IPS-18c (cell line): ENCODE measurements at regions not wholly inside any gene's neighbourhood (a gene's known extent, or its start where the extent isn't known, plus 50 kb on each side); places are given as distances from the start of the nearest gene placed in this dataset.

Experiments used
- H3K4me3 ChIP-seq: 2 replicates; pipeline ENCODE4 v1.7.0; 2013; ENCODE audit warnings: low read depth, mild to moderate bottlenecking, low read length, moderate library complexity; ENCODE audit not compliant: insufficient read depth
- H3K9me3 ChIP-seq: one replicate; pipeline ENCODE4 v1.6.1; 2013; ENCODE audit warnings: mild to moderate bottlenecking, low read length, moderate library complexity; ENCODE audit not compliant: control insufficient read depth, insufficient read depth

DNA sequence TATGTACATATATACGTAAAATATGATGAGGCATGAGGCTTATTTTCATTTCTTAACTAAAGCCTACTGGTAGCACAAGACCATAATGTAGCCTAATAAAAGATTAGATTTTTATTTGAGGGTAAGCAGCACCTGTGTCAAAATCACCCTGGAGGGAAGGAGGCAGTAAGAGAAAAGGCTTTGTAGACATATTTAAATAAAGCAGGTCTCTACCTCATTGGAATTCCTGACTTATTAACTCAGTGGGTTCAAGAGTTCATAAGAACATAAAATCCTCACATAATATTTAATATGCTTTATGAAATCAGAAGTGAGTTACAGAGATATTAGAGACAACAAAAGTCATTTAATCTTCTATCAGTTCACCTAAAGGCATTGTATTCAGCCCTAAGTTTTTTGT lies 261.6 kb upstream of the ANKRD50 start:
- H3K9me3 ChIP-seq: no peaks in the 10 kb centered on the region
- no peak overlapping the region for H3K4me3 ChIP-seq

DNA sequence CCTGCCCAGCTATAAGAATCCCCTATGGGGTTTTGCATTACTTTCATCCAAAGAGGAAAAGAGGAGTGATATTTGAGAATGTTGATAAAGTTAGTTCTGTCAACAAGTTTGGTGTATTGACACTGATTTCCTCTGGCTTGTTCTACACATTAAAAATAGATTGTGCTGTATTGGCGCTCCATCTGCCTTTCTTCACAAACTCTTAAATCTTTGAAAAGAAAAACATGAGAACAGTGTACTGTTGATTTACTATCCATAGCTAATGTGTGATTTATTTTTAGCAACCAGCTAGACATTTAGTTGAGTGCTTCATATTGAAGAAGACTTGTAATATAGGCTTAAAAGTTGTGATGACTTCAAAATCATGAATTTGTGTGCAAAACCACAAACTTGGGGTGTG lies 261.2 kb upstream of the ANKRD50 start:
- H3K9me3 ChIP-seq: no peaks in the 10 kb centered on the region
- H3K4me3 ChIP-seq: no peak overlapping the region

DNA sequence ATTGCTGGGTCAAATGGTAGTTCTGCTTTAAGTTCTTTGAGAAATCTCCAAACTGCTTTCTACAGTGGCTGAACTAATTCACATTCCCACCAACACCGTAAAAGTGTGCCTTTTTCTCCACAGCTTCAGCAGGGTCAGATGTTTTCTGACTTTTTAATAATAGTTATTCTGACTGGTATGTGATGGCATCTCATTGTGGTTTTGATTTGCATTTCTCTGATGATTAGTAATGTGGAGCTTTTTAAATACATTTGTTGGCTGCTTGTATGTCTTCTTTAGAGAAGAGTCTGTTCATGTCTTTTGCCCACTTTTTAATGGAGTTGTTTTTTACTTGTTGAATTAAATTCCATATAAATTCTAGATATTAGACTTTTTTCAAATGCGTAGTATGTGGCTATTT lies 257.5 kb upstream of the ANKRD50 start:
- Histone ChIP-seq H3K9me3 (no peaks in the 10 kb centered on the region), H3K4me3 (no peak overlapping the region)

DNA sequence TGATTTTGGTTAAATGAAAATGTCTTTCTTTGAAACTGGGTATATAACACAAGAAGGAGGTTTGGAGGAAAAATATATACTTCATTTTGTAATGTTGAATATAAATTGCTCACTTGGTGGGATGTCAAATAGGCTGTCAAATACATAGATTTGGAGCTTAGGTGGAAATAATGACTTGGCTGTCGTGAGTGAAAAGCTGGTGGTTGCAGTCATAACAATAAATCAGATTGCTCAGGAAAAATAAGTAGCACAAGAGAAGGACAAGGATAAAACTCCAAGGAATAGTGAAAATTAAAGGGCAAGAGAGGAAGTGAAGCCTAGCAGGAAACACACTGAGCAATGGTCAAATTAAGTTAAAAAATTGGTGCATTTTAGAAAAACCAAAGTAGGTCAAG lies 253.0 kb upstream of the ANKRD50 start:
- Histone ChIP-seq H3K9me3 (peaks cover 10% of the 10 kb centered on the region), H3K4me3 (no peak overlapping the region)

DNA sequence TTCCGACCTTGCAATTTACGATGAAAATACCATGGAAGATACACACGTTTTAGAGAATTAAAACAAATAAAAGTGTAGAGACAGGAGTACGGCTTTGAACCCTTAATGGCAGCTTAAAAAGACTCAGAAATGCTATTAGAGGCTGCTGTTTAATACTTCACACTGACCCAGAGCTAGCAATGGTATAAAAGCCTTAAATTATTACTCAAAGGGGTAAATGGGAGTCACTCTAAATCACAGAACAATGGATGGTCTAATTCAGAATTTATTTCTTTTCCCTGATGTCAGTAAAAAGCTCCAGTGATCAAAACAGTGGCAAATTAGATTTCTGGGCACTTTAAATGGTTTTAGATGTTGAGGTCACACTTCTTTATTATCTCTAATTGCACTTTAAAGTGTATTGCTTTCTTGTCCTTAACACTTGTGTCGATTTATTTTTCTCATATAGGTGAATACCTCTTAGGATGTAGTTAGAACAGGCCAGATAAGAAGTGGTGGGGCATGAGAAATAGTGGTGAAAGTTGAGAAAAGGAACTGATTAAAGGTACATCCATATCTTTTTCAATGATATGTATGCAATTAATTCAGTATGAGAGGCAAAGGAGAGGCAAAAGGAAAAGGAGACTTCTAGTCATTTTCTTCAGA lies 252.4 kb upstream of the ANKRD50 start:
- peaks cover 13% of the 10 kb centered on the region for H3K9me3 ChIP-seq
- H3K4me3 ChIP-seq: no peak overlapping the region

DNA sequence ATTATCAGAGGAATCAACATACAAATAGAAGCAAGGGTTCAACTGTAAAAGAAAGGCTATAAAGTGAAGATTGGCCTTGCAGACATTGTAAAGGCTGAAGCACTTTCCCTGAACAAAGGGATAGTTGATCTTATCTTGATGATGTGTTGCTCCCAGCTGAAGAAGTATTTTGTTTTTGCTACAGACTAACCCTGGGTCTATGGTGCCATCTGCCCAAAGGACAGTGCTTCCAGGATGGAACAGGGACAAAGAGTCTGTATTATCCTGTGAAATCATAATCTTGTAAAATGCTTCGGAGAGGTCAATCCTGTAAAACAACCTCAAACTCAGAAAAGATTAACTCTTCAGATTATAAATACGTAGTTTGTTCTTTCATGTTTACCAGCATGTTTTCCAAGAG lies 251.7 kb upstream of the ANKRD50 start:
- Histone ChIP-seq H3K9me3 (peaks cover 13% of the 10 kb centered on the region), H3K4me3 (no peak overlapping the region)

DNA sequence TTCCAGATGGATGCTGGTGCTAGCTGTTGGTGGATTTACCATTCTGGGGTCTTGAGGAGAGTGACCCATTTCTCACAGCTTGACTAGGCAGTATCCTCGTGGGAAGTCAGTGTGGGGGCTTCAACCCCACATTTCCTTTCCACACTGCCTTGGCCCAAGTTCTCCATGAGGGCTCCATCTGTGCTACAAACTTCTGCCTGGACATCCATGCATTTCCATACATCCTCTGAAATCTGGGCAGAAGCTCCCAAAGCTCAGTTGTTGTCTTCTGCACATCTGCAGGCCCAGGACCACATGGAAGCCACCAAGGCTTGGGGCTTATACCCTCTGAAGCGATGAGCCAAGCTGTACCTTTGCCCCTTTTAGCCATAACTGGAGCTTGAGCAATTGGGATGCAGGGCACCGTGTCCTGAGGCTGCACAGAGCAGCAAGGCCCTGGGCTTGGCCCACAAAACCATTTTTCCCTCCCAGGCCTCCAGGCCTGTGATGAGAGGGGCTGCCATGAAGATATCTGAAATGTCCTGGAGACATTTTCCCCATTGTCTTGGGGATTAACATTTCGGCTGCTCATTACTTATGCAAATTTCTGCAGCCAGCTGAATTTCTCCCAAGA lies 248.7 kb upstream of the ANKRD50 start:
- peak overlapping the region; percentile 22; the same call in 1 of the 2 replicates for H3K4me3 ChIP-seq

DNA sequence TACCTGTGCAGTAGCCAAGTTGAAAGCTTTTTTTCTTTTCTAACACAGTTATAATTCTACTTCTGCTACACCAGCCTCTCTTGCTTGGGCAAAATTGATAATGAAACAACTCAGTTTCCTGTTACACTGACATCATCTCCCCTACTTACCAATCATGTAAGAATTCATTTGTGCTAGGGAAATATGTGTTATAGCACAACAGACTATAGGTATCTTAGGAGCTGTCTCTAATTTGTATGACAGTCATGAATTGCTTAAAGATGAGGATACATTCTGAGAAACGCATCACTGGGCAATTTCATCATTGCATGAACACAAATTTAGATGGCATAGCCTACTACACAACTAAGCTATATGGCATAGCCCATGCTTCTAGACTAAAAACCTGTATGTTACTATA lies 246.3 kb upstream of the ANKRD50 start:
- Histone ChIP-seq H3K4me3 (no peak overlapping the region), H3K9me3 (peaks cover 13% of the 10 kb centered on the region)

More for the DNA sequence above, 248.7 kb upstream of the ANKRD50 start:
- H3K9me3 ChIP-seq: peaks cover 13% of the 10 kb centered on the region

DNA sequence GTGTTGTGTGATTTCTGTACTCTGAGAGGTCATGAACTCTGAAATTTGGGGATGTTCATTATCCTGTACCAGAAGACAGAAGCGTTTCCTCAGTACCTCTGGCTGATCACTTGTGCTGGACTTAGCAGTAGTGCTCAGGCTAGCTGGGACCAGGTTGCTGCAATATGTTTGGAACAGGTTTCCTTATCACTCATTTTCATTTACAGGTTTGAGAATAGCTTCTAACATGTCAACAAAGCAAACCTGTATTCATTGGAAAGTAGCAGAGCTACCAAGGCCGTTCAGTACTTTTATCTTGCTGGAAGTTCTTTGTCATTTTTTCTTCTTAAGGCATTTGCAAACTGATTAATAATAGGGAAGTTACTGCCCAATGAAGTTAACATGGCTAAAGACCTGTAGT lies 242.9 kb upstream of the ANKRD50 start:
- H3K4me3 ChIP-seq: no peak overlapping the region

DNA sequence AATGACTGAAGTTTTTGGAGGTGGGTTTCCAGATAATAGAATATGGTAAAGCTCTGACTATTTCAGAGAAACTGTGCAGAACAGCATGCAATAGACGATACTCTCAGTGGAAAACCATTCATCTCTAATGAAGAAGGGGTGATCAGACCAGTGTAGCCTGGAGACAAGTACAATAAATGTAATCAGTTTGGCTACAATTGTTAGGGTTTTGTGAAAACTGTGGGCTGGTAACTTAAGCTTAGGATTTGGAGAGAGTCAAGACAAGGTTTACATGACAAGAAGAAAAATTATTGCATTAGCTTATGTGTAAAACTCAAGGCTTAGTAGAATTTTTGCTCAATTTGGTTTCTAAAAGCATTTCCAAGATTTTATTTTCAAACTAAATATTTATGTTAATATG lies 241.5 kb upstream of the ANKRD50 start:
- Histone ChIP-seq H3K9me3 (no peaks in the 10 kb centered on the region), H3K4me3 (no peak overlapping the region)

More for the DNA sequence above, 242.9 kb upstream of the ANKRD50 start:
- H3K9me3 ChIP-seq: peaks cover 3% of the 10 kb centered on the region

DNA sequence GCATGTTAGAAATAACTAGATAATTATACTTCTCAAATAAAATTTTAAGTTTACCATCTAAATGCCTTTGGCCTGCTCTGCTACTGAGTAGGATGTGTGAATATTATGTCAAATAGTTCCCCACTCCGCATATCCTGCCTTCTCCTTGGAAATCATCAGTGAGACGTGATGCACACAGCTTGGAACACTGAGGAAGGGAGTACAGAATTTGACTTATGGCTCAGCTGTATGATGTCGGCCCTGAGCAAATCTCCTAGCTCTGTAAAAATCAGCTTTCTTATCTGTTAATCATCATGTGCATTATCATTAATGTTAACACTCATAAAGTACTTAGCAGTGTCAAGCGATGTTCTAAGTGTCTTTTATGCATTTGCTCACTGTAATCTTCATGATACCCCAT lies 241.0 kb upstream of the ANKRD50 start:
- H3K9me3 ChIP-seq: no peaks in the 10 kb centered on the region
- no peak overlapping the region for H3K4me3 ChIP-seq

DNA sequence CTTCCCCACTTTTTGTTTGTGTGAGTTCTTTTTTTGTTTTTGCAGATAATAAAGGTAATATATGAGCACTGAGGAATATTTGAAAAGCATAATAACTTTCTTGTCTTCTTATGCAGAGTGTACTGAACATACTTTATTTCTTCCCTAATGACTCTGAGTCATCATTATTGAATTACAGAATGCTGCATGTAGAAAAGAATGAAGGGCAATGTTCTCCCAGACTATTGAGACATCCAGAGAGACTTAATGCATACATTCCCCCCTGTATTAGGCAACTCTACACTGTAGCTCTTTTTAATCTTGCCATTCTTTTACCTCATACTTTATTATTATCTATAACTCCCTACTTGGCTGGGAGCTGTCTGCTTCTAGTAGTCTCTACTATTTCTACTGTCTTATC lies 240.5 kb upstream of the ANKRD50 start:
- no peak overlapping the region for H3K4me3 ChIP-seq
- no peaks in the 10 kb centered on the region for H3K9me3 ChIP-seq

DNA sequence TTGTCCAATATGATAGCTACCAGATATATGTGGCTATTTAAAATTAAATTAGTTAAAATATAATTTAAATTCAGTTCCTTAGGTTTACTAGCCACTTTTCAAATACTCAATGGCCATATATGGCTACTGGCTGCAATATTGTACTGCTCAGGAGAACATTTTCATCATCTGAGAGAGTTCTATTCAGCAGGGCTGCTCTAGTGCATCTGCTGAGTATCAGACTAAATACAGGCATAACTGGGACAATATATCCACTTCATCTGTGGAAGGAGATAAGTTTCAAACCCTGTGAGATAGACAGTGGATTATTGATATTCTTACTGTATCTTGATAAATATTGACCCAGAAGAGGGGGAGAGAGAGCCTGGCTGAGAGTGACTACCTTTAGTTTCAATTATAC lies 240.1 kb upstream of the ANKRD50 start:
- Histone ChIP-seq H3K9me3 (no peaks in the 10 kb centered on the region), H3K4me3 (no peak overlapping the region)

DNA sequence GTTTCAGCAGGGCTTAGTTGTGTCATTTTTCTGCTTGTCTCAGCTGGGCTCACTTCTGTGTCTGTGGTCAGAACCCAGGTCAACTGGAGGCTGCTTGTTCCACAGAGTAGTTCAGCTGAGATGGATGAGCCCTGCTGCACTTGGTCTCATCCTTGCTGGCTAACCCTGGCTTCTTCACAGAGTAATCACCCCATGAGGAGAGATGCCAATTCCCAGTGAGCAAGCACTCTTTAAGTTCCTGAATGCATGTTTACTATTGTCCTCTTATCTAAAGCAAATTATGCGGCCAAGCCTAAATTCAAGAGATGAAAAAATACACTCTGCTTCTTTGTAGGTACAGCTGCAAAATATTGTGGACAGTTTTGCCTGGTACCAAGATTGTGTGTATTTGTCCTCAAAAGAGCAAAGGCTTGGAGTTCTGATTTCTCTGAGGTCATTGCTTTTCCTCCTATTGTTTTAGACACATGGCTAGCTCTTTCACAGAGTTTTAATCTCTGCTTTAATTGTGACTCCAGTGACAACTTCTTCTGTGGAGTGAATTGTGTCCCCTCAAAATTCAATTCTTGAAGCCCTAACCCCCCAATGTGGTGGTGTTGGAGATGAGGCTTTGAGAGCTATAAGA lies 236.6 kb upstream of the ANKRD50 start:
- Histone ChIP-seq H3K9me3 (no peaks in the 10 kb centered on the region), H3K4me3 (no peak overlapping the region)

DNA sequence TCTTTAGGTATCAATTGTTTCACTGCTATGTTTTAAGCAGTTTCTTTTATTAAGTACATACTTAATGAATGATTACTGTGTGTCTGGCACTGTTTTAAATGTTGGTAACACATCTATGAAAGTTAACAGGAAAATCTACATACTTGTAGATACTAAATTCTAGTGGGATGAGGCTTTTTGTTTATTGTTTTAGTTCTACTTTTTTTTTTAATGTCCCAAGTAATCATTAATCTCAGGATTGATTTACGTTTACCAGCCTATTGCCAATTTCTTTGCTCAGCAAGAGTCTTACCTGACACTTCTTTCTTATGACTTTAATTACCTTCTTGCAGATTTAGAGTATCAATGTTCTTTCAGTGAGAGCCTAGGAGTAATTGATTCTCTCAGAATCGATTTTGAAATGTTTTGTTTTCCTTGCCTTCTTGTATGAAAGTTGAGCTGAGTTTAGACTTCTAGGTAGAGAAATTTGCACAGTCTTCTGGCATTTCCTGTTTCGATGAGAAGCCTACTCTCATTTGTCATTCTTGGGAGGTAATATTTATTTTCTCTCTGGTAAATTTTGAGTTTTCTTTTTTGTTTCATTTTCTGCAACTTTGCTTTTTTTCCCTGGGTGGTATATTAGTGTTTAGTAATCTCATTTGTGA lies 235.2 kb upstream of the ANKRD50 start:
- H3K9me3 ChIP-seq: no peaks in the 10 kb centered on the region
- H3K4me3 ChIP-seq: no peak overlapping the region

DNA sequence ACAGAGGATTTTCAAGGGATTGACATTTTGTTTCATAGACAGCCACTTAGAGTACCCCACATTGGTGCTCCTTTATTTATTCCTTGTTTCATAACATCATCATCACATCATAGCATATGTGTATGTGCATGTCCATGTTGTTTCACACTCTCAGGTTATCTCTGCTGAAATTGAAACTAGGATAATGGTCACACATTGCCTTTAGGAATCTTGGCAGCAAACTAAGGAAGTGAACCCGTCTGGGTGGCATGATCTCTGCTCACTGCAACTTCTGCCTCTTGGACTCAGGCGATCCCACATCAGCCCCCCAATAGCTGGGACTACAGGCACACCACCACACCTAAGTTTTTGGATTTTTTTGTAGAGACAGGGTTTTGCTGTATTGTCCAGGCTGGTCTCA lies 234.2 kb upstream of the ANKRD50 start:
- no peaks in the 10 kb centered on the region for H3K9me3 ChIP-seq
- H3K4me3 ChIP-seq: no peak overlapping the region

DNA sequence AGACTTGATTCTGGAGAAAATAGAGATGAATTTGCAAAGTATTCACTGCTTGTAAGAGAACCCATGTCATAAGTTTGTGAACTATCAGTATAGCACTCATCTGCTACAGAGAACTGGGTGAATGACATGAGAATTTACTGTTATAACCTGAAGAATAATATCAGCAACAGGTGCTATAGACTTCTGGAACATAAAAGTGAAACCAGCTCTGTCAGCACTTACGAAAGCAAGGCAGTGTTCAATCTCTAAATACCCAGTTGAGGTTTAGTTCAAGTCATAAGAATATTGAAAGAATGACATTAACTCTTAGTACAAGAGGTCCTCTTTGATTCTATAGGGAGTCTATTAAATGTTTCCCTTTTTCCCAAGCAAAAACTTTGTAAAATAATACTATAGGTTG lies 232.9 kb upstream of the ANKRD50 start:
- H3K9me3 ChIP-seq: no peaks in the 10 kb centered on the region
- H3K4me3 ChIP-seq: no peak overlapping the region

DNA sequence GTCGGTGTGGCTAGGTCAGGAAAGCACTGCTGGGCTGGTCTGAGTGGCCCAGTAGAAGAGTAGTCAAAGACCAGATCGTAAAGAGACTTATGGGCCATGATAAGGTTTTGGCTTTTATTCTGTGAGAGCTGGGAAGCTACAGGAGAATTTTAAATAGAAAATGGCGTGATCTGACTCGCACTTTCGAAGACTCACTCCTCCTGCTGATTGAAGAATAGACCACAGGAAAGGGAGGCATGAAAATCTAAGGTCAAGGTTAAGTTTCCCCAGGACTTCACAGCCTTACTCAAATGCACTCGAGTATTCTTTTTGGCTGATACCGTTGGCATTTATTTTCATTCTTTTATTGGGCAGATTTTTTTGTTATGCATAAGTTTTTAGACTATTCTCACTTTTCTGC lies 231.4 kb upstream of the ANKRD50 start:
- no peak overlapping the region for H3K4me3 ChIP-seq
- no peaks in the 10 kb centered on the region for H3K9me3 ChIP-seq
